ENCODE measurements at regions not wholly inside any gene's neighbourhood (a gene's known extent, or its start where the extent isn't known, plus 50 kb on each side); places are given as distances from the start of the nearest gene placed in this dataset.

GRCh38 chr16:76797457-76797856 is 393.5 kb upstream of the MON1B start:
- no peak overlapping the region for H3K4me3 ChIP-seq (ENCODE audit: low read depth, low read length)
- H3K36me3 ChIP-seq (ENCODE audit: control insufficient read depth, insufficient read depth, low read length) = no peaks in the 10 kb centered on the region
- H3K27me3 ChIP-seq (ENCODE audit: control insufficient read depth, insufficient read depth, low read length) = no peaks in the 10 kb centered on the region
- POLR2A ChIA-PET = no interaction called here
- DNase-seq (ENCODE audit: low read depth) = no peak
- TF ChIP-seq, protein P1, sequence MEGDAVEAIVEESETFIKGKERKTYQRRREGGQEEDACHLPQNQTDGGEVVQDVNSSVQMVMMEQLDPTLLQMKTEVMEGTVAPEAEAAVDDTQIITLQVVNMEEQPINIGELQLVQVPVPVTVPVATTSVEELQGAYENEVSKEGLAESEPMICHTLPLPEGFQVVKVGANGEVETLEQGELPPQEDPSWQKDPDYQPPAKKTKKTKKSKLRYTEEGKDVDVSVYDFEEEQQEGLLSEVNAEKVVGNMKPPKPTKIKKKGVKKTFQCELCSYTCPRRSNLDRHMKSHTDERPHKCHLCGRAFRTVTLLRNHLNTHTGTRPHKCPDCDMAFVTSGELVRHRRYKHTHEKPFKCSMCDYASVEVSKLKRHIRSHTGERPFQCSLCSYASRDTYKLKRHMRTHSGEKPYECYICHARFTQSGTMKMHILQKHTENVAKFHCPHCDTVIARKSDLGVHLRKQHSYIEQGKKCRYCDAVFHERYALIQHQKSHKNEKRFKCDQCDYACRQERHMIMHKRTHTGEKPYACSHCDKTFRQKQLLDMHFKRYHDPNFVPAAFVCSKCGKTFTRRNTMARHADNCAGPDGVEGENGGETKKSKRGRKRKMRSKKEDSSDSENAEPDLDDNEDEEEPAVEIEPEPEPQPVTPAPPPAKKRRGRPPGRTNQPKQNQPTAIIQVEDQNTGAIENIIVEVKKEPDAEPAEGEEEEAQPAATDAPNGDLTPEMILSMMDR (IDR thresholded peaks at IDR 0.05; ENCODE audit: insufficient read depth, low read depth, low read length) = no peak
- CTCF ChIA-PET = no interaction called here

DNA sequence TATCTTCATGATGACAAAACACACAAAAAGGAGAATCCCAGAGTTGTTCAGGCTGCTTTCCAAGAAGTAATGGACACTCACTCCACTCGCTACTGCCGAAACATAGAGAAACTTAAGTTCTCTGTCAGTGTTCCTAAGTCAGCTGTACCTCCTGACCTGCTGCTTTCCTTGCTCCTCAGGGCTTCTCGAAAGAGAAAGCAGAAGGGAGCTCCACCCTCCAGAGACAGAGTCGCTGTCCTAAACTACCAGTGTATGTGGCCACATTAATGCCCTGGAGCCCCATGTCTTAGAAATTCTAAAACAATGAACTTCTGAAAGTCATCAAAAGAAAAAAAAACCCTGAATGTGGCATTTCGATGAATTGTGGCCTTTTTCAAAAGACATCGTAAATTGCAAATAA is 390.8 kb upstream of the MON1B start:
- Histone ChIP-seq H3K36me3 (ENCODE audit: control insufficient read depth, insufficient read depth, low read length) (no peaks in the 10 kb centered on the region), H3K27me3 (ENCODE audit: control insufficient read depth, insufficient read depth, low read length) (no peaks in the 10 kb centered on the region), H3K4me3 (ENCODE audit: low read depth, low read length) (no peak overlapping the region)
- DNase-seq (ENCODE audit: low read depth) = no peak
- ChIA-PET POLR2A (no interaction called here), CTCF (no interaction called here)
- TF ChIP-seq, protein P1 (IDR thresholded peaks at IDR 0.05; ENCODE audit: insufficient read depth, low read depth, low read length) = no peak

DNA sequence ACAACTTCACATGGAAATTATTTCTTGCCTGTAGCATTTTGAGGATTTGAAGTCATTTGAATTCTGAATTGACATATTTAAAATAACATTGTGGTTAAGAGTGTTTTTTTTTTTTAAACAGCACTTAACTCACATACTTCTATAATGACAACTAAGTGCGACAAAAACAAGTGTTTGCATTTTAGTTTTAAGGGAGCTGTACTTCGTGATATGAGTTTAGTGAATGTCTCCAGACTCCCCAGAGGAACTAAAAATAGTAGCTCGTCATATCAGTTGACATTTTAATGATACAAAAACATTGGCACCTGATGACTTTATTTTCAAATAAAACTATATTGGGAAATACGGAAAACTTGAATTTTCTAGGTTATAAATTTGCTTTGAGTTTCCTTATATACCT is 389.6 kb upstream of the MON1B start:
- no peak overlapping the region for H3K4me3 ChIP-seq (ENCODE audit: low read depth, low read length)
- no peaks in the 10 kb centered on the region for H3K36me3 ChIP-seq (ENCODE audit: control insufficient read depth, insufficient read depth, low read length)
- no peak for DNase-seq (ENCODE audit: low read depth)
- ChIA-PET POLR2A (no interaction called here), CTCF (no interaction called here)
- H3K27me3 ChIP-seq (ENCODE audit: control insufficient read depth, insufficient read depth, low read length) = no peaks in the 10 kb centered on the region
- TF ChIP-seq, protein P1 (IDR thresholded peaks at IDR 0.05; ENCODE audit: insufficient read depth, low read depth, low read length) = no peak

DNA sequence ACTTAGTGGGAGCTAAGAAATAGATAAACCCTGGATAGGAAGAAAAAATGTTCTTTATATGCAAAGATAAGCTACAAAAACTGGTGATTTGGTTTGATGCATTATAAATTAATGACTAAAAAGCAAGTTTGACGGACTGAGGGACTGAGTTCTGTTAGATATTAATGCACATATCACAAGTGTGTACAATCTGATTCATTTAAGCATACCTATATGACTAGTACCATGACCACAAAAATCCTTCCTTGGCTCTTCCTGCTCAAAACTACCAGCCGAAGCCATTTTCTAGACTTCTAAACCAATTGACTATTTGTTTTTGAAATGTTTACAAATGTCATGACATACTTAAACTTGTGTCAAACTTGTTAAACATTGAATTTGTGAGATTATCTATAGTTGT is 374.5 kb upstream of the MON1B start:
- no peak for DNase-seq (ENCODE audit: low read depth)
- Histone ChIP-seq H3K4me3 (ENCODE audit: low read depth, low read length) (no peak overlapping the region), H3K36me3 (ENCODE audit: control insufficient read depth, insufficient read depth, low read length) (no peaks in the 10 kb centered on the region), H3K27me3 (ENCODE audit: control insufficient read depth, insufficient read depth, low read length) (no peaks in the 10 kb centered on the region)
- TF ChIP-seq, protein P1 (IDR thresholded peaks at IDR 0.05; ENCODE audit: insufficient read depth, low read depth, low read length) = no peak
- POLR2A ChIA-PET = no interaction called here
- CTCF ChIA-PET = no interaction called here

GRCh38 chr16:76818606-76819181 is 372.3 kb upstream of the MON1B start:
- ChIA-PET CTCF (no interaction called here), POLR2A (no interaction called here)
- no peaks in the 10 kb centered on the region for H3K27me3 ChIP-seq (ENCODE audit: control insufficient read depth, insufficient read depth, low read length)
- H3K36me3 ChIP-seq (ENCODE audit: control insufficient read depth, insufficient read depth, low read length) = no peaks in the 10 kb centered on the region
- TF ChIP-seq, protein P1 (IDR thresholded peaks at IDR 0.05; ENCODE audit: insufficient read depth, low read depth, low read length) = no peak
- DNase-seq (ENCODE audit: low read depth) = no peak
- H3K4me3 ChIP-seq (ENCODE audit: low read depth, low read length) = no peak overlapping the region

All from BJ (cell line).